Tibial nerve (tissue), 3 donors: ENCODE measurements at regions not wholly inside any gene's neighbourhood (a gene's known extent, or its start where the extent isn't known, plus 50 kb on each side); places are given as distances from the start of the nearest gene placed in this dataset.

Source experiments
- CTCF ChIP-seq, 5 experiments: fragments of 200-600 bp in 3 of 5; fragments of 450-650 bp in 2 of 5; sonication (generic) in 3 of 5; IDR thresholded peaks; one replicate each; pipeline ENCODE4 v1.5.1; 2016 to 2019; ENCODE audit warnings: antibody characterized with exemption in 5 of 5, mild to moderate bottlenecking in 3 of 5, moderate library complexity in 2 of 5
- POLR2A ChIP-seq, 2 donors: fragments of 450-650 bp; IDR thresholded peaks; one replicate each; pipeline ENCODE4 v1.6.1; 2017; ENCODE audit warnings: antibody characterized with exemption in 2 of 2, mild to moderate bottlenecking in 2 of 2, moderate library complexity in 2 of 2

GRCh38 chr12:90075685-90076084 is 367.0 kb upstream of the ATP2B1 start:
- TF ChIP-seq CTCF (IDR thresholded peaks at IDR 0.05) (no peak), POLR2A (IDR thresholded peaks at IDR 0.05) (no peak)
